HEK293 (cell line): ENCODE measurements at regions not wholly inside any gene's neighbourhood (a gene's known extent, or its start where the extent isn't known, plus 50 kb on each side); places are given as distances from the start of the nearest gene placed in this dataset.

Experiments used
- CTCF ChIA-PET: fragments of 350-600 bp; formaldehyde crosslinking; extraction: SDS; loops from one replicate; lab custom pipeline; 2021; ENCODE audit warnings: antibody characterized with exemption; lab: Yijun Ruan, JAX
- POLR2A ChIA-PET: fragments of 300-600 bp; formaldehyde crosslinking; extraction: SDS; loops from one replicate; lab custom pipeline; 2020; ENCODE audit warnings: antibody characterized with exemption, inconsistent platforms; lab: Yijun Ruan, JAX
- H3K27ac ChIP-seq: fragments of 200-500 bp; sonication (Bioruptor generic); 2 replicates; pipeline ENCODE4 v1.5.1; 2014; ENCODE audit warnings: low read depth, low read length, control low read depth, inconsistent platforms; ENCODE audit errors: extremely low read depth
- H3K36me3 ChIP-seq, 2 experiments: fragments of 200-500 bp in 1 of 2; sonication (Bioruptor generic) in 1 of 2; 1 replicate in 1 of 2; 2 replicates in 1 of 2; pipeline ENCODE4 v1.5.1; 2014 to 2017; ENCODE audit warnings: inconsistent platforms in 2 of 2, low read length in 2 of 2; ENCODE audit not compliant: control insufficient read depth in 2 of 2, insufficient read depth in 1 of 2
- H3K4me1 ChIP-seq: fragments of 200-500 bp; sonication (Bioruptor generic); 2 replicates; pipeline ENCODE4 v1.5.1; 2014; ENCODE audit warnings: mild to moderate bottlenecking, low read length, inconsistent platforms; ENCODE audit not compliant: control insufficient read depth, insufficient read depth
- H3K4me3 ChIP-seq: 2 replicates; pipeline ENCODE4 v1.5.1; 2011; ENCODE audit warnings: low read depth, mild to moderate bottlenecking, control low read depth, low read length, moderate library complexity
- H3K9me3 ChIP-seq: fragments of 200-500 bp; sonication (Bioruptor generic); 2 replicates; pipeline ENCODE4 v1.5.1; 2014; ENCODE audit warnings: low read depth, low read length, inconsistent platforms; ENCODE audit not compliant: control insufficient read depth, insufficient read depth
- BCL11A ChIP-seq: fragments of 450-650 bp; formaldehyde crosslinking; IDR thresholded peaks from 2 replicates; pipeline ENCODE4 v1.5.1; 2016; ENCODE audit warnings: low read depth, missing biosample characterization, missing genetic modification characterization
- BCL11B ChIP-seq: fragments of 450-650 bp; formaldehyde crosslinking; IDR thresholded peaks from 2 replicates; pipeline ENCODE4 v1.5.1; 2016; ENCODE audit warnings: low read depth, missing biosample characterization, missing genetic modification characterization
- CTCF ChIP-seq: fragments of 450-650 bp; formaldehyde crosslinking; IDR thresholded peaks from 2 replicates; pipeline ENCODE4 v1.5.1; 2016; ENCODE audit warnings: missing biosample characterization, missing genetic modification characterization
- EGR2 ChIP-seq: fragments of 450-650 bp; formaldehyde crosslinking; IDR thresholded peaks from 2 replicates; pipeline ENCODE4 v1.5.1; 2016; ENCODE audit warnings: low read depth, missing biosample characterization, missing genetic modification characterization
- GFI1B ChIP-seq: fragments of 450-650 bp; formaldehyde crosslinking; IDR thresholded peaks from 2 replicates; pipeline ENCODE4 v1.5.1; 2016; ENCODE audit warnings: missing biosample characterization, missing genetic modification characterization
- GLI4 ChIP-seq: fragments of 450-650 bp; formaldehyde crosslinking; IDR thresholded peaks from 2 replicates; pipeline ENCODE4 v1.5.1; 2016; ENCODE audit warnings: missing biosample characterization, missing genetic modification characterization
- INSM2 ChIP-seq: fragments of 450-650 bp; formaldehyde crosslinking; IDR thresholded peaks from 2 replicates; pipeline ENCODE4 v1.5.1; 2016; ENCODE audit warnings: missing biosample characterization, missing genetic modification characterization
- KLF1 ChIP-seq: fragments of 450-650 bp; formaldehyde crosslinking; IDR thresholded peaks from 2 replicates; pipeline ENCODE4 v1.5.1; 2016; ENCODE audit warnings: missing biosample characterization, missing genetic modification characterization
- KLF16 ChIP-seq: fragments of 450-650 bp; formaldehyde crosslinking; IDR thresholded peaks from 2 replicates; pipeline ENCODE4 v1.5.1; 2017; ENCODE audit warnings: missing biosample characterization, missing genetic modification characterization
- KLF17 ChIP-seq: fragments of 450-650 bp; formaldehyde crosslinking; IDR thresholded peaks from 2 replicates; pipeline ENCODE4 v1.5.1; 2016; ENCODE audit warnings: missing biosample characterization, missing genetic modification characterization
- MEIS1 ChIP-seq: sonication (generic); formaldehyde crosslinking; IDR thresholded peaks from 2 replicates; pipeline ENCODE4 v1.8.1; 2022; ENCODE audit warnings: missing genetic modification reagents, mild to moderate bottlenecking, borderline replicate concordance
- RBAK ChIP-seq: fragments of 450-650 bp; formaldehyde crosslinking; IDR thresholded peaks from 2 replicates; pipeline ENCODE4 v1.5.1; 2016; ENCODE audit warnings: missing biosample characterization, missing genetic modification characterization
- SP2 ChIP-seq: fragments of 450-650 bp; formaldehyde crosslinking; IDR thresholded peaks from 2 replicates; pipeline ENCODE4 v1.5.1; 2016; ENCODE audit warnings: missing biosample characterization, missing genetic modification characterization
- ZFHX2 ChIP-seq: fragments of 450-650 bp; formaldehyde crosslinking; conservative IDR thresholded peaks from 2 replicates; pipeline ENCODE4 v1.5.1; 2016; ENCODE audit warnings: missing biosample characterization, missing genetic modification characterization
- ZNF266 ChIP-seq: fragments of 450-650 bp; formaldehyde crosslinking; IDR thresholded peaks from 2 replicates; pipeline ENCODE4 v1.5.1; 2016; ENCODE audit warnings: missing biosample characterization, missing genetic modification characterization, low read depth
- ZNF280C ChIP-seq: fragments of 450-650 bp; formaldehyde crosslinking; IDR thresholded peaks from 2 replicates; pipeline ENCODE4 v1.5.1; 2016; ENCODE audit warnings: missing biosample characterization, missing genetic modification characterization
- ZNF292 ChIP-seq: fragments of 450-650 bp; formaldehyde crosslinking; IDR thresholded peaks from 2 replicates; pipeline ENCODE4 v1.5.1; 2016; ENCODE audit warnings: low read depth, missing biosample characterization, missing genetic modification characterization, borderline replicate concordance
- ZNF341 ChIP-seq: fragments of 450-650 bp; formaldehyde crosslinking; IDR thresholded peaks from 2 replicates; pipeline ENCODE4; 2016; ENCODE audit warnings: low read depth, missing biosample characterization, missing genetic modification characterization
- ZNF426 ChIP-seq: fragments of 450-650 bp; formaldehyde crosslinking; IDR thresholded peaks from 2 replicates; pipeline ENCODE4 v1.5.1; 2017; ENCODE audit warnings: missing biosample characterization, missing genetic modification characterization, mild to moderate bottlenecking, inconsistent platforms, moderate library complexity
- ZNF555 ChIP-seq: fragments of 450-650 bp; formaldehyde crosslinking; conservative IDR thresholded peaks from 2 replicates; pipeline ENCODE4 v1.5.1; 2017; ENCODE audit warnings: missing biosample characterization, mild to moderate bottlenecking, missing genetic modification characterization, inconsistent platforms
- ZNF561 ChIP-seq: fragments of 450-650 bp; IDR thresholded peaks from 2 replicates; pipeline ENCODE4 v1.5.1; 2018; ENCODE audit warnings: missing biosample characterization, missing genetic modification characterization, borderline replicate concordance
- ZNF571 ChIP-seq: fragments of 450-650 bp; formaldehyde crosslinking; IDR thresholded peaks from 2 replicates; pipeline ENCODE4 v1.5.0; 2017; ENCODE audit warnings: missing biosample characterization, missing genetic modification characterization
- ZNF623 ChIP-seq: fragments of 450-650 bp; formaldehyde crosslinking; IDR thresholded peaks from 2 replicates; pipeline ENCODE4 v1.5.1; 2016; ENCODE audit warnings: missing biosample characterization, missing genetic modification characterization
- ZNF677 ChIP-seq: fragments of 450-650 bp; IDR thresholded peaks from 2 replicates; pipeline ENCODE4 v1.5.0; 2018; ENCODE audit warnings: missing biosample characterization, mild to moderate bottlenecking, missing genetic modification characterization, moderate library complexity
- ZNF707 ChIP-seq: fragments of 450-650 bp; formaldehyde crosslinking; IDR thresholded peaks from 2 replicates; pipeline ENCODE4 v1.5.1; 2016; ENCODE audit warnings: missing biosample characterization, missing genetic modification characterization
- ZSCAN23 ChIP-seq: fragments of 450-650 bp; formaldehyde crosslinking; IDR thresholded peaks from 2 replicates; pipeline ENCODE4 v1.5.1; 2016; ENCODE audit warnings: missing biosample characterization, missing genetic modification characterization
- ZXDB ChIP-seq: fragments of 450-650 bp; formaldehyde crosslinking; IDR thresholded peaks from 2 replicates; pipeline ENCODE4 v1.5.1; 2016; ENCODE audit warnings: missing biosample characterization, missing genetic modification characterization

GRCh38 chr19:29324717-29325116 is 111.8 kb upstream of the UQCRFS1 start (continued):
- TF ChIP-seq INSM2 (tag by site-specific recombination) (no peak), BCL11A (no peak), ZNF623 (no peak)

- Histone ChIP-seq H3K27ac (no peak overlapping the region), H3K36me3 (no peaks in the 10 kb centered on the region), H3K4me3 (no peak overlapping the region), H3K4me1 (no peaks in the 10 kb centered on the region), H3K9me3 (no peaks in the 10 kb centered on the region)
- TF ChIP-seq ZNF561 (tag by site-specific recombination) (no peak), GLI4 (tag by site-specific recombination) (no peak), EGR2 (tag by site-specific recombination) (no peak), ZNF707 (no peak), ZNF280C (no peak), MEIS1 (CRISPR knock-in tag) (no peak), ZNF571 (no peak), ZSCAN23 (tag by site-specific recombination) (no peak), ZNF555 (tag by site-specific recombination) (no peak), KLF17 (tag by site-specific recombination) (no peak), ZNF292 (tag by site-specific recombination) (no peak), RBAK (tag by site-specific recombination) (no peak), SP2 (no peak), ZXDB (tag by site-specific recombination) (no peak)
- ChIA-PET POLR2A (no interaction called here), CTCF (interaction anchor here (0.6 to 0.8 kb wide), 3 partner anchors 12 to 556 kb away, joined by 3 read pairs; no protein-coding TSS in a partner anchor)
These were observed 112.5 kb upstream of the UQCRFS1 start for GRCh38 chr19:29325241-29325975.

GRCh38 chr19:29326351-29326750 is 113.4 kb upstream of the UQCRFS1 start:
- CTCF ChIA-PET, result interaction anchor here (0.7 to 1.1 kb wide), 3 partner anchors 65 to 202 kb away, joined by 3 to 4 read pairs (median 3); no protein-coding TSS in a partner anchor
- no peak overlapping the region for H3K27ac ChIP-seq
- TF ChIP-seq BCL11B (no peak), ZNF266 (tag by site-specific recombination) (no peak), KLF1 (tag by site-specific recombination) (peak; percentile 68), ZFHX2 (tag by site-specific recombination) (peak; percentile 98), ZNF677 (no peak), EGR2 (tag by site-specific recombination) (peak; percentile 99), ZNF341 (tag by site-specific recombination) (peak; percentile 52; the same call in 1 of the 2 replicates), KLF16 (tag by site-specific recombination) (no peak), CTCF (tag by site-specific recombination) (no peak), ZNF426 (no peak), GFI1B (tag by site-specific recombination) (no peak)
- TF ChIP-seq, all 188 proteins: peak for 4
- no peaks in the 10 kb centered on the region for H3K4me1 ChIP-seq
- H3K36me3 ChIP-seq, result no peaks in the 10 kb centered on the region
- H3K9me3 ChIP-seq, result no peaks in the 10 kb centered on the region
- H3K4me3 ChIP-seq, result no peak overlapping the region
- POLR2A ChIA-PET, result no interaction called here
